ENCODE measurements at regions not wholly inside any gene's neighbourhood (a gene's known extent, or its start where the extent isn't known, plus 50 kb on each side); places are given as distances from the start of the nearest gene placed in this dataset.

- 81% methylated on average over 3 of the region's 3 CpGs for WGBS, 2 donors
- DNase-seq (ENCODE audit: low spot score in 2 of 2) = no peak
- intact Hi-C loops (cut with DNase I; ENCODE audit: low total_unique reads) = no loop called here
- no peak overlapping the region for H3K4me3 ChIP-seq (ENCODE audit: low read depth, poor library complexity, severe bottlenecking)
- TF ChIP-seq, protein P1, sequence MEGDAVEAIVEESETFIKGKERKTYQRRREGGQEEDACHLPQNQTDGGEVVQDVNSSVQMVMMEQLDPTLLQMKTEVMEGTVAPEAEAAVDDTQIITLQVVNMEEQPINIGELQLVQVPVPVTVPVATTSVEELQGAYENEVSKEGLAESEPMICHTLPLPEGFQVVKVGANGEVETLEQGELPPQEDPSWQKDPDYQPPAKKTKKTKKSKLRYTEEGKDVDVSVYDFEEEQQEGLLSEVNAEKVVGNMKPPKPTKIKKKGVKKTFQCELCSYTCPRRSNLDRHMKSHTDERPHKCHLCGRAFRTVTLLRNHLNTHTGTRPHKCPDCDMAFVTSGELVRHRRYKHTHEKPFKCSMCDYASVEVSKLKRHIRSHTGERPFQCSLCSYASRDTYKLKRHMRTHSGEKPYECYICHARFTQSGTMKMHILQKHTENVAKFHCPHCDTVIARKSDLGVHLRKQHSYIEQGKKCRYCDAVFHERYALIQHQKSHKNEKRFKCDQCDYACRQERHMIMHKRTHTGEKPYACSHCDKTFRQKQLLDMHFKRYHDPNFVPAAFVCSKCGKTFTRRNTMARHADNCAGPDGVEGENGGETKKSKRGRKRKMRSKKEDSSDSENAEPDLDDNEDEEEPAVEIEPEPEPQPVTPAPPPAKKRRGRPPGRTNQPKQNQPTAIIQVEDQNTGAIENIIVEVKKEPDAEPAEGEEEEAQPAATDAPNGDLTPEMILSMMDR (IDR thresholded peaks at IDR 0.05) = no peak
Measured at GRCh38 chr1:184297244-184297750, 89.5 kb upstream of the C1orf21 start.

DNA sequence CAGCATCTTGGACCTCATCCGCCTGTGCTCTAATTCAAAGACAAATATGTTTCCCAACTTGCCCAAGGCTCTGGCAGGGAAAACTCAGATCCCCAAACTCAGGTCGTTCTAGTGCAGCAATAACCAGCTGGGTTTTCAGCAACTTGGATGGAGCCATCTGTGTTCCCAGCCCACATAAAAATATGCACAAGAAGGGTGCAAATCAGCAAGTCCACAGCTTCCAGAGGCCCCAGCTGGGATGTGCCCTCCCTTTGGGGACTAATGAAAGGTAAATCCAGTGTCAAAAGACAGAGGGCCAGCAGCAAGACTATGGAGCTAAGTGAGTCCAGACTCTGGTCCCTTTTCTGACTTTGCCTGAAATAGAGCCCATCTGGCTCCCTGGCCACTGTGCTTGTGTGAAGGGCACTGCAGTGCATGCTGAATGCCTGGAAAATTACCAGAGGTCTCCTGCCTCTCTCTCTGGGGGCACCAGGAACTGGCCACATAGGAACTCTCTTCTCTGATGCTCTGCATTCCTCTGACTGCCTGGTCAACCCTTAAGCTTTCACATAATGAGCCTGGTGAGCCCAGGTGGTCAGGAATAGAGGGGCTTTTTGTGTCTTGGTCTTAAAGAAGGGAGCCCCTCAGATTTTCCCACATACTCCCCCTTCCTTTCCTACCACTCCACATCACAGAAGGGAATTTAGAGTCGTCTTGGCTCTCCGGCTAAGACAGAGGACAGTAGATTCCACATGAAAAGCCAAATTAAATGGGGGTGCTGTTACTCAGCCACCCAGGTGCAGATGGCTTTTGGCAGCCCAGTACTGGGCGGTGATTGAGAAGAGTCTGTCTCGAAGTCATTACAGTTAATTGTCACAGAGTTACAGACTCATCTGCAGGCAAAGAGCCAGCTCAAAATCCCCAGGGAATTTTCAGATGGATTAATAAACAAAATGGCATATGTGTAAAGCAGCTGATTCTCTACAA lies 88.1 kb upstream of the C1orf21 start:
- no peak for DNase-seq (ENCODE audit: low spot score in 2 of 2)
- TF ChIP-seq, protein P1 (IDR thresholded peaks at IDR 0.05) = no peak
- no peak for TF ChIP-seq POLR2A (IDR thresholded peaks at IDR 0.05)
- intact Hi-C loops (cut with DNase I; ENCODE audit: low total_unique reads) = no loop called here
- WGBS, 2 donors = 41 to 47% methylated on average over 6 of the region's 6 CpGs
- no peak overlapping the region for H3K4me3 ChIP-seq (ENCODE audit: low read depth, poor library complexity, severe bottlenecking)

- intact Hi-C loops (cut with DNase I; ENCODE audit: low total_unique reads) = no loop called here
- 71 to 90% methylated on average over 2 of the region's 2 CpGs for WGBS, 2 donors
- no peak for DNase-seq (ENCODE audit: low spot score in 2 of 2)
- no peak for TF ChIP-seq POLR2A (IDR thresholded peaks at IDR 0.05)
- TF ChIP-seq, protein P1 (IDR thresholded peaks at IDR 0.05) = no peak
- H3K4me3 ChIP-seq (ENCODE audit: low read depth, poor library complexity, severe bottlenecking) = no peak overlapping the region
Measured at GRCh38 chr1:184299406-184299790, 87.4 kb upstream of the C1orf21 start.

GRCh38 chr1:184299796-184300195 lies 87.0 kb upstream of the C1orf21 start:
- no peak overlapping the region for H3K4me3 ChIP-seq (ENCODE audit: low read depth, poor library complexity, severe bottlenecking)
- WGBS, 2 donors = 81 to 83% methylated on average over 2 of the region's 2 CpGs
- intact Hi-C loops (cut with DNase I; ENCODE audit: low total_unique reads) = no loop called here
- DNase-seq (ENCODE audit: low spot score in 2 of 2) = no peak
- TF ChIP-seq POLR2A (IDR thresholded peaks at IDR 0.05) = no peak
- TF ChIP-seq, protein P1 (IDR thresholded peaks at IDR 0.05) = no peak

DNA sequence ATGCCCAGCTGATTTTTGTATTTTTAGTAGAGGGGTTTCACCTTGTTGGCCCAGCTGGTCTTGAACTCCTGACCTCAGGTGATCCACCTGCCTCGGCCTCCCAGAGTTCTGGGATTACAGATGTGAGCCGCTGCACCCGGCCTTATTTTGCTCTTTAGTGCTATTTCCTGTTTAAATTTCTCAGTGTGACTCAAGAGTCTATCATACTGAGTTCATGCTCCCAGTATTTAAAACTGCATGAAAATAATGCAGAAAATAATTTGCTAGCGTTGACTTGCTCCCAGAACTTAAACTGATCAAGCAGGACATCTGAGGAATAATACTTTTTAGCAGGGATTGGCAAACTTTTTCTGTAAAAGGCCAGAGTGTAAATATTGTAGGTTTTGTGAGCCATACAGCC lies 86.4 kb upstream of the C1orf21 start:
- DNase-seq (ENCODE audit: low spot score in 2 of 2) = no peak
- intact Hi-C loops (cut with DNase I; ENCODE audit: low total_unique reads) = no loop called here
- H3K4me3 ChIP-seq (ENCODE audit: low read depth, poor library complexity, severe bottlenecking) = no peak overlapping the region
- 69 to 88% methylated on average over 4 of the region's 4 CpGs for WGBS, 2 donors
- no peak for TF ChIP-seq POLR2A (IDR thresholded peaks at IDR 0.05)
- TF ChIP-seq, protein P1 (IDR thresholded peaks at IDR 0.05) = no peak
